Ascending aorta (tissue), 2 donors: ENCODE measurements at regions not wholly inside any gene's neighbourhood (a gene's known extent, or its start where the extent isn't known, plus 50 kb on each side); places are given as distances from the start of the nearest gene placed in this dataset.

Experiments
- DNase-seq, 2 donors: peaks; one replicate each; pipeline ENCODE4 v3.0.0-alpha.2; 2019; ENCODE audit warnings: low spot score in 2 of 2
- H3K27ac ChIP-seq, 2 donors: fragments of 200-600 bp; sonication (generic); one replicate each; pipeline ENCODE4 v1.5.1; 2016 to 2017; ENCODE audit warnings: mild to moderate bottlenecking in 1 of 2
- H3K27me3 ChIP-seq: fragments of 200-600 bp; sonication (generic); one replicate; pipeline ENCODE4 v1.5.1; 2017
- H3K36me3 ChIP-seq, 2 donors: fragments of 200-600 bp; sonication (generic); one replicate each; pipeline ENCODE4 v1.5.1; 2016
- H3K4me1 ChIP-seq, 2 donors: fragments of 200-600 bp; sonication (generic); one replicate each; pipeline ENCODE4 v1.5.1; 2016 to 2017; ENCODE audit warnings: mild to moderate bottlenecking in 1 of 2
- H3K4me3 ChIP-seq, 2 donors: fragments of 200-600 bp; sonication (generic); one replicate each; pipeline ENCODE4 v1.5.1; 2016 to 2017; ENCODE audit warnings: mild to moderate bottlenecking in 1 of 2
- H3K9me3 ChIP-seq, 2 donors: fragments of 200-600 bp; sonication (generic); one replicate each; pipeline ENCODE4 v1.5.1; 2016
- intact Hi-C: fragments of 100-400 bp; cut with DNase I; formaldehyde crosslinking; loops from one replicate; pipeline ENCODE4 v1.15.1; 2023
- TF ChIP-seq, protein P1 (sequence below), 3 experiments: fragments of 200-600 bp in 2 of 3; fragments of 450-650 bp in 1 of 3; sonication (generic) in 2 of 3; IDR thresholded peaks; one replicate each; pipeline ENCODE4 v1.5.1; 2016 to 2019; ENCODE audit warnings: antibody characterized with exemption in 3 of 3, mild to moderate bottlenecking in 1 of 3, moderate library complexity in 1 of 3

DNA sequence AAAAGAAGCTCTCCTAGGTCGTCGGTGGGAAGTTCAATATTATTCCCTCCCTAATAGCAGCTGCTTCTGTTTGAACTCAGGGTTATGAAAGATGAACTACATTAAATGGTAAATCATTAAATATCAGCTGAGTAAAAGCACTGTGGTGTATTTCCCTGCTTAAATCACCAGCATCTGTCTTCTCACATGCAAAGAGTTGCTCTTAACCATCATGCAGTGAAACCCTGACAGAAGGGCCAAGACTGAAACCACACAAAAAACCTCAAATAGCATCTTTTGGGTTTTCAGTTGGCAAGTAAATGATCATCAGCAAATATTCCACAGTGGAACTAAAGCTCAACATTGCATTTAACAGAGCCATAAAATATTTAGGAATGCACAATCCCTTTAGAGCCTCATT is 380.0 kb upstream of the ADGRL2 start:
- H3K4me1 ChIP-seq = no peaks in the 10 kb centered on the region
- TF ChIP-seq, protein P1, sequence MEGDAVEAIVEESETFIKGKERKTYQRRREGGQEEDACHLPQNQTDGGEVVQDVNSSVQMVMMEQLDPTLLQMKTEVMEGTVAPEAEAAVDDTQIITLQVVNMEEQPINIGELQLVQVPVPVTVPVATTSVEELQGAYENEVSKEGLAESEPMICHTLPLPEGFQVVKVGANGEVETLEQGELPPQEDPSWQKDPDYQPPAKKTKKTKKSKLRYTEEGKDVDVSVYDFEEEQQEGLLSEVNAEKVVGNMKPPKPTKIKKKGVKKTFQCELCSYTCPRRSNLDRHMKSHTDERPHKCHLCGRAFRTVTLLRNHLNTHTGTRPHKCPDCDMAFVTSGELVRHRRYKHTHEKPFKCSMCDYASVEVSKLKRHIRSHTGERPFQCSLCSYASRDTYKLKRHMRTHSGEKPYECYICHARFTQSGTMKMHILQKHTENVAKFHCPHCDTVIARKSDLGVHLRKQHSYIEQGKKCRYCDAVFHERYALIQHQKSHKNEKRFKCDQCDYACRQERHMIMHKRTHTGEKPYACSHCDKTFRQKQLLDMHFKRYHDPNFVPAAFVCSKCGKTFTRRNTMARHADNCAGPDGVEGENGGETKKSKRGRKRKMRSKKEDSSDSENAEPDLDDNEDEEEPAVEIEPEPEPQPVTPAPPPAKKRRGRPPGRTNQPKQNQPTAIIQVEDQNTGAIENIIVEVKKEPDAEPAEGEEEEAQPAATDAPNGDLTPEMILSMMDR (IDR thresholded peaks at IDR 0.05) = no peak
- H3K27me3 ChIP-seq = no peaks in the 10 kb centered on the region
- H3K4me3 ChIP-seq = no peak overlapping the region
- no peaks in the 10 kb centered on the region for H3K36me3 ChIP-seq
- no peaks in the 10 kb centered on the region for H3K9me3 ChIP-seq
- DNase-seq = no peak
- intact Hi-C loops = no loop called here
- H3K27ac ChIP-seq = no peak overlapping the region

DNA sequence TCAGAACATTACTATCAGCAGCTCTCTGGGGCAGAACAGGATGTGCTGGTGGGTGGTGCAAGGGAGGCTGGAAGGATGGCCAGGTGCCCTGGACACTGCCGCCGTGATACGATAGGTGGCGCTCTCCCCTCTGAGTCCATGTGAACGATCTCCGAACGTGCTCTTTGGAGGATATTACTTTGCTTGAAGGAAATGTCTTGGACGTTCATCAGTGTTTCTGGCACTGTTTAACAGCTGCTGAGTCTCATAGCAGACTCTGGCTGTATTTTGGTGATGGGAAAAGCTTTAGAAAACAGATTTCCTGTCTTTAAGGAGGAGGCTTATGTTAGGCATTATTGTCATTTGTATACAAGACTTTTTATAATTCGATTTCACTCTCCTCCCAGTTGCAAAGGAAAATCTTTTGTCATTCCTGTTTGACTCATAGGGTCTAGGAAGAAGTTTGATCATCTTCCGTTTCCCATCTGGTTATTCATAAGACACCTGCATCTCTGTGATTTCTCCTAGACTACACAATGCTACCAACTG is 386.2 kb upstream of the ADGRL2 start:
- no peaks in the 10 kb centered on the region for H3K9me3 ChIP-seq
- no peak overlapping the region for H3K27ac ChIP-seq
- H3K36me3 ChIP-seq = no peaks in the 10 kb centered on the region
- TF ChIP-seq, protein P1 (IDR thresholded peaks at IDR 0.05) = peak; percentile 24 to 78 (median 71)
- H3K4me3 ChIP-seq = no peak overlapping the region
- H3K4me1 ChIP-seq = peaks cover 0 to 5% of the 10 kb centered on the region in 2 donors
- H3K27me3 ChIP-seq = no peaks in the 10 kb centered on the region
- intact Hi-C loops = no loop called here
- peak in 1 of 2 donors; percentile 79 for DNase-seq

DNA sequence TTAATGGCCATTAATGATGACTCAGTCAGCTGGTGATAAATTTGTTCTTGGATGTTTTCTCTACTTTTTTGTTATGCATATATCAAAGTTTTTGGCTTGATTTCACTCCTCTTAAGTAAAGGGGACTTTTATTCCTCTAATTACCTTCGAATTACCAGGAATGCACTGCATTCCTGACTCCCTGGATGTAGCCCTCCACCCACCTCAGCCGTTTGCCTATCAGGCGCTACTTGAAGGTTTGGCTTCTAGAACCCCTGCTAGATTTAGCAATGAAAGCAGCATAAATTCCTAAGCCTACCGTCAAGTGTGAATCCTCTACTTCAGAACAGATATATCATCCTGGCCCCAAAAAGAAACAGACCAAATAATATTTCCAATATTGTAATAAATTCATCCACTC is 387.8 kb upstream of the ADGRL2 start:
- intact Hi-C loops = no loop called here
- H3K27me3 ChIP-seq = no peaks in the 10 kb centered on the region
- no peak overlapping the region for H3K4me3 ChIP-seq
- H3K27ac ChIP-seq = no peak overlapping the region
- no peak for DNase-seq
- no peaks in the 10 kb centered on the region for H3K9me3 ChIP-seq
- TF ChIP-seq, protein P1 (IDR thresholded peaks at IDR 0.05) = no peak
- no peaks in the 10 kb centered on the region for H3K36me3 ChIP-seq
- H3K4me1 ChIP-seq = peaks cover 0 to 5% of the 10 kb centered on the region in 2 donors

DNA sequence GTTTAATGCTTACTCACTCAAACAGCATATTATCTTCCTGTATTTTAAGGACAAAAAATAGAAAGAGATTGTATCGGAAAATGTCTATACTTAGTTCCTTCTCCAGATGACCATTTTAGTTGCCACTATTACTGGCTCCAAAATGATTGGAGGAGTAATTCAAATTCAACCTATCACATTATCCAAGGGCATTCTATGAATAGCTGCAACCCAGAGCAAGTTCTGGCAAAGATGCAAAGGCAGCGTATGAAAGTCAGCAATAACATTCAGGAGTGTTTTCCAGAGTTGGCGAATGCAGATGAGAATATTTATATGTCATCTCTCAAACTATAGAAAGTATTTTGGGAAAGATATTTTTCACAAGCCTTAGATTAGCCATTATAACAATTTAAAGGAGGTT is 389.8 kb upstream of the ADGRL2 start:
- DNase-seq = no peak
- Histone ChIP-seq H3K4me1 (peaks cover 0 to 8% of the 10 kb centered on the region in 2 donors), H3K4me3 (no peak overlapping the region), H3K36me3 (no peaks in the 10 kb centered on the region), H3K9me3 (no peaks in the 10 kb centered on the region), H3K27ac (no peak overlapping the region), H3K27me3 (no peaks in the 10 kb centered on the region)
- intact Hi-C loops = no loop called here
- TF ChIP-seq, protein P1 (IDR thresholded peaks at IDR 0.05) = no peak

- peaks cover 0 to 8% of the 10 kb centered on the region in 2 donors for H3K4me1 ChIP-seq
- no peaks in the 10 kb centered on the region for H3K36me3 ChIP-seq
- H3K27me3 ChIP-seq = no peaks in the 10 kb centered on the region
- DNase-seq = no peak
- intact Hi-C loops = no loop called here
- H3K9me3 ChIP-seq = no peaks in the 10 kb centered on the region
- no peak overlapping the region for H3K27ac ChIP-seq
- no peak overlapping the region for H3K4me3 ChIP-seq
- TF ChIP-seq, protein P1 (IDR thresholded peaks at IDR 0.05) = no peak
Measured at GRCh38 chr1:81410351-81410750, 390.4 kb upstream of the ADGRL2 start.

DNA sequence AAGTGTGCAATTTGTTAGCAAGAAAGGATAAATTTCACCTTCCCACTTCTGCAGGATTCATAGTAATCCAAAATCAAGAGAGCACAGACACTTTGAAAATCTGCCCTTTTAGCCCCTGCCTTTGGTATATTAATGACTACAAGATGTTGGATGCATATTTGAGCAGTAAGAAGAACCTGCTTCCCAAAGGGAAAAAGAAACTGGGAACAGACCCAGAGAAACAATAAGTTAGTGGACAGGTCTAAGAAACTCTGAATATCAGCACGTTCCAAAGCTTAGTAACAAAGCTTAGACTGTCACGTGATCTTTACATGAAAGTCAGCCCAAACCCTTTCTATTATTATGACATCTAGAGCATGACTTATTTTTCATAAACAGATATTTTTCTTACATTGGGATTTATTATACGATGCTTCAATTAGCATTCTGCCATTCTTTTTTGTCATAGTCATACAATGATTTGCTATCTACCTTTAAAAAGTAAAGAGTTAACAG is 390.9 kb upstream of the ADGRL2 start:
- Histone ChIP-seq H3K27ac (no peak overlapping the region), H3K27me3 (no peaks in the 10 kb centered on the region)
- intact Hi-C loops = no loop called here

More for the DNA sequence above, 390.9 kb upstream of the ADGRL2 start:
- Histone ChIP-seq H3K4me1 (peaks cover 0 to 8% of the 10 kb centered on the region in 2 donors), H3K9me3 (no peaks in the 10 kb centered on the region), H3K36me3 (no peaks in the 10 kb centered on the region), H3K4me3 (no peak overlapping the region)
- TF ChIP-seq, protein P1 (IDR thresholded peaks at IDR 0.05) = no peak
- no peak for DNase-seq
